Heart right ventricle (tissue), 16 donors: ENCODE measurements at regions not wholly inside any gene's neighbourhood (a gene's known extent, or its start where the extent isn't known, plus 50 kb on each side); places are given as distances from the start of the nearest gene placed in this dataset.

Experiments used
- ATAC-seq, 8 donors: fragments of 200-7000 bp; cut with Tn5 transposase; one replicate each; pipeline ENCODE4 v1.9.1; 2020; ENCODE audit warnings: mild to moderate bottlenecking in 8 of 8, moderate library complexity in 8 of 8, moderate number of reproducible peaks in 1 of 8
- DNase-seq, 2 donors: peaks; one replicate each; pipeline ENCODE4 v3.0.0-alpha.2; 2020
- H3K27ac ChIP-seq, 10 donors: fragments of 200-600 bp; sonication (generic) in 2 of 10; one replicate each; pipeline versions ENCODE4 v1.5.0 to v1.8.0; 2020 to 2022; ENCODE audit warnings: mild to moderate bottlenecking in 3 of 10
- H3K27me3 ChIP-seq, 7 donors: fragments of 200-600 bp; one replicate each; pipeline ENCODE4 v1.8.0; 2021 to 2022; ENCODE audit warnings: mild to moderate bottlenecking in 2 of 7
- H3K36me3 ChIP-seq, 9 donors: fragments of 200-600 bp; sonication (generic) in 1 of 9; one replicate each; pipeline versions ENCODE4 v1.5.0 to v1.8.0; 2020 to 2022; ENCODE audit warnings: mild to moderate bottlenecking in 2 of 9
- H3K4me1 ChIP-seq, 9 donors: fragments of 200-600 bp; sonication (generic) in 1 of 9; one replicate each; pipeline versions ENCODE4 v1.5.0 to v1.8.0; 2020 to 2022; ENCODE audit warnings: mild to moderate bottlenecking in 4 of 9
- H3K4me3 ChIP-seq, 10 donors: fragments of 200-600 bp; sonication (generic) in 2 of 10; one replicate each; pipeline versions ENCODE4 v1.5.0 to v1.8.0; 2020 to 2022; ENCODE audit warnings: mild to moderate bottlenecking in 7 of 10, moderate library complexity in 2 of 10
- H3K9me3 ChIP-seq, 11 donors: fragments of 200-600 bp in 10 of 11; sonication (generic) in 2 of 11; one replicate each; pipeline versions ENCODE4 v1.5.0 to v1.8.0; 2013 to 2022; ENCODE audit warnings: mild to moderate bottlenecking in 2 of 11, control low read depth in 1 of 11, moderate library complexity in 1 of 11
- CTCF ChIP-seq, 9 donors: fragments of 200-600 bp; sonication (generic) in 2 of 9; IDR thresholded peaks; one replicate each; pipeline versions ENCODE4 v1.5.0 to v1.8.0; 2021 to 2022; ENCODE audit warnings: antibody characterized with exemption in 9 of 9, mild to moderate bottlenecking in 5 of 9, moderate library complexity in 1 of 9
- WGBS, 2 donors: extraction: QIAGEN DNeasy Blood & Tissue Kit; methylation state at CpG; one replicate each; pipeline ENCODE4 v1.1.7; 2013; ENCODE audit warnings: inconsistent platforms in 1 of 2; 5-methylcytosine and 5-hydroxymethylcytosine counted together
- intact Hi-C, 10 donors: fragments of 100-400 bp; cut with DNase I; formaldehyde crosslinking; loops; one replicate each; pipeline versions ENCODE4 v1.11.1 to v1.14.2; 2022
- donor health status: Arrhythmogenic right ventricular cardiomyopathy.
- donor health status: ischemic (EF 13 %, LVEDD 7.1; RV severe dilation, severe dysfunction).
- donor health status: healthy with polysubstance abuse.
- donor health status: DM: no; HTN: yes; CAD: no.
- donor health status: DM: no; HTN: no; CAD: no.
- donor health status: ischemic (EF 25% LVEDD 6.9; RV normal size, moderate dysfunction).
- donor health status: ischemic (EF 25% LVEDD 5.7; RV mildly dilated, moderate dysfunction).
- donor health status: healthy.
- donor health status: DM: yes; HTN: yes; CAD: no.
- donor health status: Ischemic cardiomyopathy.
- donor health status: ischemic (EF 35%, LVEDD 5.7; RV mildly dilated, moderate dysfunction).
- donor health status: nonischemic (EF 11% LVEDD 7.7; RV severe dilation, severe dysfunction).
- donor health status: DM: yes; HTN: yes; CAD: no.
- donor health status: PGD.
- donor health status: ischemic (EF 29% LVEDD 5.4; RV normal size, mild dysfunction).
- donor health status: nonischemic (EF 23%, LVEDD 6.1; RV moderate dilation, normal function).

GRCh38 chr22:49230194-49230577 lies 597.5 kb downstream of the BRD1 start:
- ATAC-seq, result no peak
- no peak for TF ChIP-seq CTCF (IDR thresholded peaks at IDR 0.05)
- peaks cover 0 to 16% (median 10%) of the 10 kb centered on the region in 7 donors for H3K27me3 ChIP-seq
- no peak overlapping the region for H3K27ac ChIP-seq
- H3K4me1 ChIP-seq, result no peaks in the 10 kb centered on the region
- no peaks in the 10 kb centered on the region for H3K36me3 ChIP-seq
- no peak overlapping the region for H3K4me3 ChIP-seq
- DNase-seq, result no peak
- WGBS, 2 donors, result 39 to 46% methylated on average over 3 of the region's 3 CpGs
- intact Hi-C loops, result no loop called here
- H3K9me3 ChIP-seq, result peaks cover 0 to 5% (median 0%) of the 10 kb centered on the region in 11 donors

- H3K36me3 ChIP-seq, result no peaks in the 10 kb centered on the region
- DNase-seq (no peak), ATAC-seq (no peak)
- peaks cover 0 to 16% (median 10%) of the 10 kb centered on the region in 7 donors for H3K27me3 ChIP-seq
- H3K4me3 ChIP-seq, result no peak overlapping the region
- no peak overlapping the region for H3K27ac ChIP-seq
- WGBS, 2 donors, result 58 to 59% methylated on average over 10 of the region's 10 CpGs
- intact Hi-C loops, result no loop called here
- peaks cover 0 to 5% (median 0%) of the 10 kb centered on the region in 11 donors for H3K9me3 ChIP-seq
- no peaks in the 10 kb centered on the region for H3K4me1 ChIP-seq
- no peak for TF ChIP-seq CTCF (IDR thresholded peaks at IDR 0.05)
These were observed 598.0 kb downstream of the BRD1 start for GRCh38 chr22:49229483-49230193.

- H3K27ac ChIP-seq, result no peak overlapping the region
- ATAC-seq (no peak), DNase-seq (no peak)
- H3K4me3 ChIP-seq, result no peak overlapping the region
- intact Hi-C loops, result no loop called here
- H3K4me1 ChIP-seq, result no peaks in the 10 kb centered on the region
- peaks cover 0 to 5% (median 0%) of the 10 kb centered on the region in 11 donors for H3K9me3 ChIP-seq
- 72 to 81% methylated on average over 6 of the region's 6 CpGs for WGBS, 2 donors
- H3K36me3 ChIP-seq, result no peaks in the 10 kb centered on the region
- TF ChIP-seq CTCF (IDR thresholded peaks at IDR 0.05), result no peak
- H3K27me3 ChIP-seq, result peaks cover 0 to 13% (median 7%) of the 10 kb centered on the region in 7 donors
These were observed 599.1 kb downstream of the BRD1 start for GRCh38 chr22:49228431-49229037.

GRCh38 chr22:49227670-49228069 lies 600.0 kb downstream of the BRD1 start:
- no peak for DNase-seq
- no peaks in the 10 kb centered on the region for H3K4me1 ChIP-seq
- H3K27me3 ChIP-seq, result peaks cover 0 to 14% (median 4%) of the 10 kb centered on the region in 7 donors
- H3K4me3 ChIP-seq, result no peak overlapping the region
- no peak for TF ChIP-seq CTCF (IDR thresholded peaks at IDR 0.05)
- ATAC-seq, result no peak
- intact Hi-C loops, result no loop called here
- no peak overlapping the region for H3K27ac ChIP-seq
- H3K36me3 ChIP-seq, result no peaks in the 10 kb centered on the region
- peaks cover 0 to 5% (median 0%) of the 10 kb centered on the region in 11 donors for H3K9me3 ChIP-seq
- WGBS, 2 donors, result 76 to 77% methylated on average over 6 of the region's 6 CpGs
